GM12878 (cell line): ENCODE measurements at regions not wholly inside any gene's neighbourhood (a gene's known extent, or its start where the extent isn't known, plus 50 kb on each side); places are given as distances from the start of the nearest gene placed in this dataset.

ENCODE experiments used
- ATAC-seq: fragments of 200-7000 bp; cut with Tn5 transposase; 3 replicates; pipeline ENCODE4 v1.9.1; 2020; ENCODE audit warnings: mild to moderate bottlenecking, moderate library complexity
- BruUV-seq: library from RNA; stranded (reverse); fragments of 400-500 nt; replicated peaks from 2 replicates; lab custom pipeline; 2021; lab: Mats Ljungman, UMichigan
- CTCF ChIA-PET: fragments of 300-600 bp; sonication (Branson Sonifier 250); formaldehyde crosslinking; extraction: SDS; loops from one replicate; lab custom pipeline; 2021; ENCODE audit warnings: inconsistent platforms; lab: Yijun Ruan, JAX
- POLR2A ChIA-PET: fragments of 350-600 bp; formaldehyde crosslinking; extraction: SDS; loops from one replicate; lab custom pipeline; 2021; ENCODE audit warnings: inconsistent platforms; lab: Charles Lee
- RAD21 ChIA-PET: fragments of 300-600 bp; sonication (Branson Sonifier 250); formaldehyde crosslinking; loops from one replicate; lab custom pipeline; 2023; ENCODE audit warnings: antibody characterized with exemption; ENCODE audit not compliant: unreplicated experiment; lab: Charles Lee
- SMC1A ChIA-PET: fragments of 300-600 bp; sonication (Branson Sonifier 250); formaldehyde crosslinking; loops from one replicate; lab custom pipeline; 2023; ENCODE audit not compliant: unreplicated experiment, uncharacterized antibody; lab: Charles Lee
- DNase-seq: peaks from one replicate; pipeline ENCODE4 v3.0.0-alpha.2; 2011; ENCODE audit warnings: low read depth, low spot score
- FAIRE-seq: peaks from 3 replicates; lab custom pipeline; 2011; peaks lifted over from hg19 to GRCh38; lab: Jason Lieb, UNC
- H2AFZ ChIP-seq: 2 replicates; pipeline ENCODE4 v1.6.0; 2011; ENCODE audit warnings: low read depth, low read length, control low read depth; ENCODE audit not compliant: control insufficient read depth
- H3K27ac ChIP-seq: 2 replicates; pipeline ENCODE4 v1.5.1; 2011; ENCODE audit warnings: control low read depth; ENCODE audit not compliant: control insufficient read depth, insufficient read depth
- H3K27me3 ChIP-seq, 2 experiments: replicated peaks in 1 of 2; 2 replicates each; pipeline versions ENCODE4 v1.6.0 to v1.6.1; 2011; ENCODE audit warnings: low read length in 1 of 2; ENCODE audit not compliant: control insufficient read depth in 2 of 2, insufficient read depth in 2 of 2
- H3K36me3 ChIP-seq, 2 experiments: 2 replicates each; pipeline ENCODE4 v1.5.1; 2011; ENCODE audit warnings: low read length in 1 of 2; ENCODE audit not compliant: control insufficient read depth in 2 of 2, insufficient read depth in 2 of 2
- H3K4me1 ChIP-seq: 2 replicates; pipeline ENCODE4 v1.6.1; 2011; ENCODE audit warnings: mild to moderate bottlenecking, low read length, moderate library complexity, mixed read lengths; ENCODE audit not compliant: control insufficient read depth, insufficient read depth
- H3K4me2 ChIP-seq: 2 replicates; pipeline ENCODE4 v1.6.0; 2011; ENCODE audit warnings: control low read depth; ENCODE audit not compliant: control insufficient read depth, insufficient read depth
- H3K4me3 ChIP-seq: fragments of 200-600 bp; sonication (generic); 2 replicates; pipeline ENCODE4 v1.5.1; 2016
- H3K79me2 ChIP-seq: 2 replicates; pipeline ENCODE4 v1.6.0; 2011; ENCODE audit warnings: low read length; ENCODE audit not compliant: control insufficient read depth, insufficient read depth
- H3K9ac ChIP-seq: 2 replicates; pipeline ENCODE4 v1.8.0; 2011; ENCODE audit warnings: low read length, control low read depth, mixed read lengths; ENCODE audit not compliant: control insufficient read depth, insufficient read depth
- H3K9me3 ChIP-seq: replicated peaks from 3 replicates; pipeline ENCODE4 v1.5.1; 2011; ENCODE audit warnings: mild to moderate bottlenecking, low read length; ENCODE audit not compliant: control insufficient read depth, insufficient read depth
- H4K20me1 ChIP-seq: 2 replicates; pipeline ENCODE4 v1.6.0; 2011; ENCODE audit not compliant: control insufficient read depth, insufficient read depth
- BACH1 ChIP-seq: fragments of 450-650 bp; IDR thresholded peaks from 2 replicates; pipeline ENCODE4 v1.6.1; 2017; ENCODE audit warnings: mild to moderate bottlenecking, borderline replicate concordance
- MLLT1 ChIP-seq: fragments of 450-650 bp; IDR thresholded peaks from 2 replicates; pipeline ENCODE4 v1.6.1; 2016; ENCODE audit warnings: mild to moderate bottlenecking
- ZNF622 ChIP-seq: fragments of 450-650 bp; IDR thresholded peaks from 2 replicates; pipeline ENCODE4 v1.6.1; 2017; ENCODE audit warnings: mild to moderate bottlenecking, inconsistent platforms
- in situ Hi-C: fragments of 300-500 bp; cut with MboI; formaldehyde crosslinking; loops from 9 replicates; pipeline ENCODE4 v1.14.3; 2018; ENCODE audit warnings: mixed read lengths
- intact Hi-C: fragments of 100-400 bp; cut with micrococcal nuclease; formaldehyde crosslinking; loops from one replicate; pipeline ENCODE4 v1.14.2; 2022; ENCODE audit not compliant: unreplicated experiment
- TF ChIP-seq, protein P1 (sequence below): IDR thresholded peaks from 2 replicates; pipeline ENCODE4 v1.6.1; 2012; ENCODE audit warnings: low read length, inconsistent platforms
- TF ChIP-seq, protein P2 (sequence below): fragments of 450-650 bp; IDR thresholded peaks from 2 replicates; pipeline ENCODE4 v1.6.1; 2016; ENCODE audit warnings: mild to moderate bottlenecking

DNA sequence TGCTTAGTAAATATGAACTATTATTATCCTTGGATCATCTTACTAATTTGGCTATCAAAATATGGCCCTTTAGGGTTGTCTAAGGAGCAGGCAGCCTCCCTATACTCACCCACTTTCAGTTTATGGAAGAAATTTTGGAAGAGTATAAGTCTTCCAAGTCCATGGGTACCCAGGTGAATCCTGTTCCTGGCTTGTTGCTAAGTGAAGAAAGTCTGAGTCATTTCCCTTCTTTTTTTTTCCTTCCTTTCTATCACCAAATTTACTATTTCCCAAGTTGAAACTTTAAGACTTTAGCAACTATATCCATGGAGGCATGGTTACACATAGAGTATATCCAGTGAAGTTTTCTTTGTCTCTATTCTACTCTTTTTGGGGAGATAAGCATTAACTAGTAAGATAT lies 184.0 kb upstream of the ACTBL2 start:
- in situ Hi-C loops, result loop anchor here (25.0 kb wide), 1 partner anchor 796 kb away; the partner anchor contains the start of gene PLK2
- no TSS peak for BruUV-seq
- RAD21 ChIA-PET, result no interaction called here
- TF ChIP-seq, protein P1, sequence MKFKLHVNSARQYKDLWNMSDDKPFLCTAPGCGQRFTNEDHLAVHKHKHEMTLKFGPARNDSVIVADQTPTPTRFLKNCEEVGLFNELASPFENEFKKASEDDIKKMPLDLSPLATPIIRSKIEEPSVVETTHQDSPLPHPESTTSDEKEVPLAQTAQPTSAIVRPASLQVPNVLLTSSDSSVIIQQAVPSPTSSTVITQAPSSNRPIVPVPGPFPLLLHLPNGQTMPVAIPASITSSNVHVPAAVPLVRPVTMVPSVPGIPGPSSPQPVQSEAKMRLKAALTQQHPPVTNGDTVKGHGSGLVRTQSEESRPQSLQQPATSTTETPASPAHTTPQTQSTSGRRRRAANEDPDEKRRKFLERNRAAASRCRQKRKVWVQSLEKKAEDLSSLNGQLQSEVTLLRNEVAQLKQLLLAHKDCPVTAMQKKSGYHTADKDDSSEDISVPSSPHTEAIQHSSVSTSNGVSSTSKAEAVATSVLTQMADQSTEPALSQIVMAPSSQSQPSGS, result no peak
- TF ChIP-seq MLLT1, result no peak
- TF ChIP-seq, protein P2, sequence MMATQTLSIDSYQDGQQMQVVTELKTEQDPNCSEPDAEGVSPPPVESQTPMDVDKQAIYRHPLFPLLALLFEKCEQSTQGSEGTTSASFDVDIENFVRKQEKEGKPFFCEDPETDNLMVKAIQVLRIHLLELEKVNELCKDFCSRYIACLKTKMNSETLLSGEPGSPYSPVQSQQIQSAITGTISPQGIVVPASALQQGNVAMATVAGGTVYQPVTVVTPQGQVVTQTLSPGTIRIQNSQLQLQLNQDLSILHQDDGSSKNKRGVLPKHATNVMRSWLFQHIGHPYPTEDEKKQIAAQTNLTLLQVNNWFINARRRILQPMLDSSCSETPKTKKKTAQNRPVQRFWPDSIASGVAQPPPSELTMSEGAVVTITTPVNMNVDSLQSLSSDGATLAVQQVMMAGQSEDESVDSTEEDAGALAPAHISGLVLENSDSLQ, result no peak
- TF ChIP-seq ZNF622, result no peak
- no peak for TF ChIP-seq BACH1
- TF ChIP-seq, all 136 proteins: peak for 0
- FAIRE-seq (no peak), DNase-seq (no peak), ATAC-seq (no peak)
- no peak overlapping the region for H3K4me2 ChIP-seq
- H3K9ac ChIP-seq, result no peak overlapping the region
- no peak overlapping the region for H2AFZ ChIP-seq
- H3K9me3 ChIP-seq, result no peaks in the 10 kb centered on the region
- CTCF ChIA-PET, result interaction anchor here (1.5 kb wide), 1 partner anchor 16 kb away, joined by 4 read pairs; no protein-coding TSS in a partner anchor
- POLR2A ChIA-PET, result no interaction called here
- no peaks in the 10 kb centered on the region for H3K79me2 ChIP-seq
- H4K20me1 ChIP-seq, result no peaks in the 10 kb centered on the region
- no peak overlapping the region for H3K4me3 ChIP-seq
- no peaks in the 10 kb centered on the region for H3K27me3 ChIP-seq
- H3K36me3 ChIP-seq, result no peaks in the 10 kb centered on the region
- intact Hi-C loops, result no loop called here
- SMC1A ChIA-PET, result interaction anchor here (1.9 kb wide), 1 partner anchor 16 kb away, joined by 6 read pairs; no protein-coding TSS in a partner anchor
- no peaks in the 10 kb centered on the region for H3K4me1 ChIP-seq
- no peak overlapping the region for H3K27ac ChIP-seq
